ENCODE measurements at regions not wholly inside any gene's neighbourhood (a gene's known extent, or its start where the extent isn't known, plus 50 kb on each side); places are given as distances from the start of the nearest gene placed in this dataset.

DNA sequence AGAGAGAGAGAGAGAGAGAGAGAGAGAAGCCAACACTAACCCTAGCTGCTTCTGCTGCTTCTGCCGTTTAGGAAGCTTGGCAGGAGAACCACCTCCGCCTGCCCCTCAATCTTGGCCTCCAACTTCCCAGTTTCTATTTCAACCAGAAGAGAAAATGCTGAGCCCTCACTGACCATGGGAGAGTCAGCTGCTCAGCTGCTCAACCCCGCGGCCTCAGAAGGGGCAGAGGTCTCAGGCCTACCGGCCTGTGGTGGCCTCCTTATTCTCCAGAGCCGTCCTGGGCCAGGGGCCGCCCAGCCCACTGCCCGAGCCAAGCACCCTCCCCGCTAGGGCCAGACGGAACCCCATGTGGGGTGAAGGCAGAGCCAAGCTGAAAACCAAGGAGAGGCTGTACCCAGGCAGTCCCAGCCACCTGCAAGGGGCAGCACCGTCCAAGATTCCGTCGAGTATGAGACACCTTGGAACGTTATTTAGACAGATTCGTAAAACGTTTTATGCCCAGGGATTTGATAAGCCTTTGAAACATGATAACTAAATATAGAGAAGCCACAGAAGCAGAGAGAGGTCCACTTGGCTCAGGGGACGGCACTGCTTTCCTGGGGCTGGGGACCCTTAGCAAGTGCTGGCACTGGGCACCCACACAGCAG is 116.6 kb downstream of the DLL1 start:
- no peak overlapping the region for H2AFZ ChIP-seq (ENCODE audit: insufficient read depth, low read length, poor library complexity)
- H2BK12ac ChIP-seq (ENCODE audit: low read length), result no peak overlapping the region

DNA sequence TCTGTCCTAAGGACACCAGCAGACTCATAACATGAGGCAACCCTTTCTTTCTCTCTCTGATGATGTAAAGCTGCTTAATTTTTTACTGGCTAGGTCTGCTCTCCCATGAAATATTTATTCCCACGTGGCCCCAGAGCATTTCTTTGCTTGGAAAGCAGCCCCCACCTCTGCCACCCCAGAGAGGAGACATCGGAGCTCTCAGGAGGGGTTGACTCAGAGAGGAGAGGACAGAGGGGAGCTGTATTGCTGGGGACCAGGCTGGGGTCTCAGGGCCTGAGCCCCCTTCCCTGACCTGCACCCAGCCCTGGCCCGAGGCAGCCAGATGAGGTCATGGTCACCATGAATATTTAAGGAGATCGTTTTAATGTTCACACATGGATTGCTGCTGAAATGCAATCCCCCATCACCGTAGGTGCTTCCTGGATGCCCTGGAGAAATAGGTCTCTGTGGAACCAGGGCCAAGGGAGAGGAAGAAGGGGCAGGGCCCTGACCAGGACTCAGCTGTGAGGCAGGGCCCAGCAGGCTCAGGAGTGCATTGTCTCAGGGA is 117.5 kb downstream of the DLL1 start:
- H2AK5ac ChIP-seq (ENCODE audit: low read length), result no peak overlapping the region
- H3K9me3 ChIP-seq (ENCODE audit: insufficient read depth, low read depth, low read length), result peaks cover 4% of the 10 kb centered on the region
- no peak overlapping the region for H3K14ac ChIP-seq (ENCODE audit: low read length)
- H2BK12ac ChIP-seq (ENCODE audit: low read length), result no peak overlapping the region
- no peaks in the 10 kb centered on the region for H3K79me2 ChIP-seq (ENCODE audit: control insufficient read depth, insufficient read depth, low read length, poor library complexity)
- H3K79me1 ChIP-seq (ENCODE audit: low read length), result no peaks in the 10 kb centered on the region
- no peak overlapping the region for H2BK5ac ChIP-seq (ENCODE audit: low read depth, low read length, poor library complexity)
- H3K18ac ChIP-seq (ENCODE audit: low read length), result no peak overlapping the region
- H3K9ac ChIP-seq (ENCODE audit: low read length), result no peak overlapping the region
- H4K8ac ChIP-seq (ENCODE audit: low read depth, low read length), result no peak overlapping the region
- no peak overlapping the region for H3K23ac ChIP-seq (ENCODE audit: low read length)
- no CpG with 5 or more reads among the region's 5 CpGs for WGBS (ENCODE audit: extremely low coverage, insufficient coverage, insufficient read length)
- no peak for DNase-seq
- no peak overlapping the region for H4K91ac ChIP-seq (ENCODE audit: low read depth, low read length)
- no peaks in the 10 kb centered on the region for H3K4me1 ChIP-seq (ENCODE audit: control insufficient read depth in 1 of 2, insufficient read depth in 2 of 2, low read length in 2 of 2)
- no peak overlapping the region for H4K12ac ChIP-seq (ENCODE audit: low read depth, low read length)
- no peak overlapping the region for H3K4me3 ChIP-seq (ENCODE audit: low read depth, low read length)
- H3K27me3 ChIP-seq (ENCODE audit: insufficient read depth, low read length), result no peaks in the 10 kb centered on the region
- no peak overlapping the region for H2AFZ ChIP-seq (ENCODE audit: insufficient read depth, low read length, poor library complexity)
- H3K36me3 ChIP-seq (ENCODE audit: control insufficient read depth in 1 of 2, insufficient read depth in 2 of 2, low read length in 2 of 2), result no peaks in the 10 kb centered on the region
- no peak overlapping the region for H3K4ac ChIP-seq (ENCODE audit: low read depth, low read length)
- no peak overlapping the region for H3K27ac ChIP-seq (ENCODE audit: low read depth, low read length)
- H2BK120ac ChIP-seq (ENCODE audit: insufficient read depth, low read length, poor library complexity), result no peak overlapping the region
- no peak overlapping the region for H3K4me2 ChIP-seq (ENCODE audit: low read length)

More for the DNA sequence above, 116.6 kb downstream of the DLL1 start:
- Histone ChIP-seq H3K4me1 (ENCODE audit: control insufficient read depth in 1 of 2, insufficient read depth in 2 of 2, low read length in 2 of 2) (no peaks in the 10 kb centered on the region), H4K8ac (ENCODE audit: low read depth, low read length) (no peak overlapping the region), H3K4ac (ENCODE audit: low read depth, low read length) (no peak overlapping the region), H3K9ac (ENCODE audit: low read length) (no peak overlapping the region), H4K91ac (ENCODE audit: low read depth, low read length) (no peak overlapping the region), H3K36me3 (ENCODE audit: control insufficient read depth in 1 of 2, insufficient read depth in 2 of 2, low read length in 2 of 2) (no peaks in the 10 kb centered on the region), H3K23ac (ENCODE audit: low read length) (no peak overlapping the region), H3K79me2 (ENCODE audit: control insufficient read depth, insufficient read depth, low read length, poor library complexity) (no peaks in the 10 kb centered on the region), H2BK5ac (ENCODE audit: low read depth, low read length, poor library complexity) (no peak overlapping the region), H3K9me3 (ENCODE audit: insufficient read depth, low read depth, low read length) (peaks cover 3% of the 10 kb centered on the region), H3K4me2 (ENCODE audit: low read length) (no peak overlapping the region), H3K27ac (ENCODE audit: low read depth, low read length) (no peak overlapping the region), H3K27me3 (ENCODE audit: insufficient read depth, low read length) (no peaks in the 10 kb centered on the region), H3K18ac (ENCODE audit: low read length) (no peak overlapping the region), H2BK120ac (ENCODE audit: insufficient read depth, low read length, poor library complexity) (no peak overlapping the region), H3K4me3 (ENCODE audit: low read depth, low read length) (no peak overlapping the region), H3K79me1 (ENCODE audit: low read length) (no peaks in the 10 kb centered on the region), H3K14ac (ENCODE audit: low read length) (no peak overlapping the region), H4K12ac (ENCODE audit: low read depth, low read length) (no peak overlapping the region), H2AK5ac (ENCODE audit: low read length) (no peak overlapping the region)
- no CpG with 5 or more reads among the region's 17 CpGs for WGBS (ENCODE audit: extremely low coverage, insufficient coverage, insufficient read length)
- DNase-seq, result no peak

DNA sequence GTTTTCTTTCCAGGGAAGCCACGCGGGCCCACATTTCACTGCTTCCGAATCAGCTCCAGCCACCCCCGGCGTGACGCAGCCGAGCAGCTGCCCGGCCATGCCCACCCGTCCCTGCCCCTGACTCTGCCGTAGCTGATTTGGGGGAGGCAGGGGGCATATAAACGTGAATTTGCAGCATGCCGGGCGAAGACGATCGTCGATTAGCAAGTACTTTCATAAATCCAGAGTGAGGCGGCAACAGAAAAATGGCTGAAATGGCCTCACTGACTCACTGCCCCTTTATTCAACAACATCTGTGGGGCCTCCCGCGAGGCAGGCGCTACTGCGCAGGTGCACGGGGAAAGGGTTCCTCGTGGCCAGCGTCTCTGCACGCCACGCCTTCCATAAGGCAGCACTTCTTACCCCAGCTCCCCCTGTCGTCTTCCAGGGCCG is 118.0 kb downstream of the DLL1 start:
- H3K9me3 ChIP-seq (ENCODE audit: insufficient read depth, low read depth, low read length), result peaks cover 10% of the 10 kb centered on the region
- no peak overlapping the region for H4K91ac ChIP-seq (ENCODE audit: low read depth, low read length)
- DNase-seq, result no peak
- H4K12ac ChIP-seq (ENCODE audit: low read depth, low read length), result no peak overlapping the region
- no peaks in the 10 kb centered on the region for H3K79me1 ChIP-seq (ENCODE audit: low read length)
- H3K18ac ChIP-seq (ENCODE audit: low read length), result no peak overlapping the region
- H3K14ac ChIP-seq (ENCODE audit: low read length), result no peak overlapping the region
- H3K36me3 ChIP-seq (ENCODE audit: control insufficient read depth in 1 of 2, insufficient read depth in 2 of 2, low read length in 2 of 2), result no peaks in the 10 kb centered on the region
- no peak overlapping the region for H3K9ac ChIP-seq (ENCODE audit: low read length)
- H3K4ac ChIP-seq (ENCODE audit: low read depth, low read length), result no peak overlapping the region
- H2AFZ ChIP-seq (ENCODE audit: insufficient read depth, low read length, poor library complexity), result no peak overlapping the region
- no peak overlapping the region for H2AK5ac ChIP-seq (ENCODE audit: low read length)
- H3K4me2 ChIP-seq (ENCODE audit: low read length), result no peak overlapping the region
- H3K27ac ChIP-seq (ENCODE audit: low read depth, low read length), result no peak overlapping the region
- no peak overlapping the region for H2BK120ac ChIP-seq (ENCODE audit: insufficient read depth, low read length, poor library complexity)
- no peak overlapping the region for H3K23ac ChIP-seq (ENCODE audit: low read length)
- H3K4me1 ChIP-seq (ENCODE audit: control insufficient read depth in 1 of 2, insufficient read depth in 2 of 2, low read length in 2 of 2), result no peaks in the 10 kb centered on the region
- no peaks in the 10 kb centered on the region for H3K27me3 ChIP-seq (ENCODE audit: insufficient read depth, low read length)
- WGBS (ENCODE audit: extremely low coverage, insufficient coverage, insufficient read length), result no CpG with 5 or more reads among the region's 28 CpGs
- H3K4me3 ChIP-seq (ENCODE audit: low read depth, low read length), result no peak overlapping the region
- H2BK5ac ChIP-seq (ENCODE audit: low read depth, low read length, poor library complexity), result no peak overlapping the region
- H3K79me2 ChIP-seq (ENCODE audit: control insufficient read depth, insufficient read depth, low read length, poor library complexity), result no peaks in the 10 kb centered on the region
- no peak overlapping the region for H2BK12ac ChIP-seq (ENCODE audit: low read length)
- H4K8ac ChIP-seq (ENCODE audit: low read depth, low read length), result no peak overlapping the region

DNA sequence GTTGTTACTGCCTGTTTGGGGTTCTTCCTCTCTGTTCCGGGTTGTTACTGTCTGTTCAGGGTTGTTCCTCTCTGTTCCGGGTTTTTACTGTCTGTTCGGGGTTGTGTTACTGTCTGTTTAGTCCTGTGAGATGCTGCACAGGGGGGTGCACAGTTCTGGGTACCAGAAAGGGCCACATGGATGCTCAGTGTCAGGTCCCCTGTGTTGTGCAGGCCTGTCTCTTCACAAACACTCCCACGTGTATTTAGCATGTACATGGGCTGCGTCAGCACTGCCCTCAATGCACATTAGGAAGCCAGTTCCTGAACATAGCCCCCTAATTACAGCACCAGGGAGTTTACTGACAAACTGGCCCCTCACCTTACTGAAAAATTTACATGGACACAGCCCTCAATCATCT is 118.5 kb downstream of the DLL1 start:
- Histone ChIP-seq H3K27ac (ENCODE audit: low read depth, low read length) (no peak overlapping the region), H4K8ac (ENCODE audit: low read depth, low read length) (no peak overlapping the region), H3K14ac (ENCODE audit: low read length) (no peak overlapping the region), H4K12ac (ENCODE audit: low read depth, low read length) (no peak overlapping the region), H3K27me3 (ENCODE audit: insufficient read depth, low read length) (no peaks in the 10 kb centered on the region), H3K79me1 (ENCODE audit: low read length) (no peaks in the 10 kb centered on the region), H3K9me3 (ENCODE audit: insufficient read depth, low read depth, low read length) (peaks cover 15% of the 10 kb centered on the region), H3K9ac (ENCODE audit: low read length) (no peak overlapping the region), H3K23ac (ENCODE audit: low read length) (no peak overlapping the region), H3K36me3 (ENCODE audit: control insufficient read depth in 1 of 2, insufficient read depth in 2 of 2, low read length in 2 of 2) (no peaks in the 10 kb centered on the region), H3K4me2 (ENCODE audit: low read length) (no peak overlapping the region), H2AK5ac (ENCODE audit: low read length) (no peak overlapping the region), H3K18ac (ENCODE audit: low read length) (no peak overlapping the region), H2BK5ac (ENCODE audit: low read depth, low read length, poor library complexity) (no peak overlapping the region), H3K4me3 (ENCODE audit: low read depth, low read length) (no peak overlapping the region), H3K4ac (ENCODE audit: low read depth, low read length) (no peak overlapping the region), H4K91ac (ENCODE audit: low read depth, low read length) (no peak overlapping the region), H2BK12ac (ENCODE audit: low read length) (no peak overlapping the region), H3K79me2 (ENCODE audit: control insufficient read depth, insufficient read depth, low read length, poor library complexity) (no peaks in the 10 kb centered on the region), H2AFZ (ENCODE audit: insufficient read depth, low read length, poor library complexity) (no peak overlapping the region), H3K4me1 (ENCODE audit: control insufficient read depth in 1 of 2, insufficient read depth in 2 of 2, low read length in 2 of 2) (no peaks in the 10 kb centered on the region), H2BK120ac (ENCODE audit: insufficient read depth, low read length, poor library complexity) (no peak overlapping the region)
- WGBS (ENCODE audit: extremely low coverage, insufficient coverage, insufficient read length), result no CpG with 5 or more reads among the region's 5 CpGs
- DNase-seq, result no peak

All from trophoblast cell (in vitro differentiated cells and primary cell).